Erythroblast (primary cell): ENCODE measurements at regions not wholly inside any gene's neighbourhood (a gene's known extent, or its start where the extent isn't known, plus 50 kb on each side); places are given as distances from the start of the nearest gene placed in this dataset.
"Not testable (repeated sequence)": the region's sequence is repeated elsewhere in the genome, so short reads cannot be mapped to it uniquely, and the experiment has no call there.

Source experiments
- DNase-seq, 2 experiments: peaks; one replicate each; lab custom pipeline; 2025; lab: John Stamatoyannopoulos, UW
- GATA1 ChIP-seq: IDR thresholded peaks from 2 replicates; pipeline ENCODE4 v1.6.1; 2011; ENCODE audit warnings: low read depth, mild to moderate bottlenecking, control low read depth, low read length, moderate library complexity
- POLR2A ChIP-seq: IDR thresholded peaks from 2 replicates; pipeline ENCODE4 v1.6.1; 2011; ENCODE audit warnings: mild to moderate bottlenecking, low read length

DNA sequence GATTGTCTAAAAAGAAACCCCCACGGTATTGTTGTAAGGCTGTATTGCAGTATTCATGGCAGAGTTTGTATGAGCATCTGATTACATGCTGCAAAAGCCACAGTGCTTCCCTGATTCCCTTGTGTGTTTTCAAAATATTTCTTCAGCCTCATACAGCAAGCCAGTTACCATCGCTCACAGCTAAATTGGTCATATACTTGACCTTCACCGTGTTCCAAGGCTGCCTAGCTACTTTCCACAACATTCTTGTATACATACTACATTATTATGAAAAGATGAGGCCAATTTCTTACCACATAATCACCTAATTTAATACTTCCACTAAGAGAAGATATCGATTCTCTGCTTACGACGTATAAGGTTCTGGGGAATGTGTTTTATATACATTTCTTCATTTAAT lies 576.3 kb upstream of the CNTNAP5 start:
- TF ChIP-seq GATA1 (no peak), POLR2A (no peak)
- DNase-seq: no peak

DNA sequence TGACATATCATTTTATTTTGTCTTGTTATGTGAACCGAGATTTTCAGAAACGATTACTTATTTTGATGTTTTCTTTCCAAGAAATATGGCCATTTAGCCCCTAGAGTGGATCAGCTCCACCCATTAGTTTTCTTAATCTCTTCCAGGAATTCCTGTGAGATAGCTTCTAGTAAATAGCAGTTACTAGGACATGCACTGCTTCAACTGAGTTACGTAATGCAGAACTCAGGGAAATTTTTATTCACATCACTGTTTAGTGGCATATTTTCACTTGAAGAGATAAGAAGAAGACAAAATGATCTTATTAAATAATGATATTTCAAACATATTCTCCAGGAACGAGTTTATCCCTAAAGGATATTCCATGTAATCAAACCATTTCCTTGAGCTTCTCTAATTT lies 573.5 kb upstream of the CNTNAP5 start:
- no peak for DNase-seq
- no peak for TF ChIP-seq POLR2A
- TF ChIP-seq GATA1: no peak

DNA sequence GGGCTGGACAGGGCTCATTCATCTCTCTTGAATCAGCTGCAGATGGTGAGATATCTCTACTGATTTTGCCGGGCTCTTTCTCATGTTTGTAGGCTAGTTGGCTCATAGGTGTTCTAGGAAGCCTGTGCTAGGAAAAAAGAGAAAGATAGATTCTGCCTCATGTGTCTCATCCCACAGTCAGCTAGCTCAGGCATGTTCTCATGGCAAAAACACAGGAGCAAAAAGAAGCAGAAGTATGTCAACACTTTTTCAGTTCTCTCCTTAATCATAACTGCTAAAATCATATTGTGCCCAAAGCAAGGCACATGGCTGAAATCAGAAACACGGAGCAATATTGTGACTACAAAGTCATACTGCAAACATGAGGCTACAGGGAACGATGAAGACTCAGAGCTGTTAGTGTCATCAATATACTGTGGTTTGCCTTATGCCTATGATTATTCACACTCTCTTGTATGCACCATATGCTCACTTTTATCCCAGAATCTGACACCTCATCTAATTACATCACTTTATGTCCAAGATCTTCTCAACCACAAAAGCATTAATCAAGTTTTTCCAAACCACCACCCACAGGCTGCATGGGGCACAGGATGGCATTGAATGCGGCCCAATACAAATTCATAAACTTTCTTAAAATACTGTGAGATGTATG lies 571.9 kb upstream of the CNTNAP5 start:
- DNase-seq: no peak
- no peak for TF ChIP-seq GATA1
- no peak for TF ChIP-seq POLR2A

- TF ChIP-seq POLR2A (no peak), GATA1 (no peak)
- no peak for DNase-seq
These were observed 571.3 kb upstream of the CNTNAP5 start for GRCh38 chr2:123453772-123454171.

DNA sequence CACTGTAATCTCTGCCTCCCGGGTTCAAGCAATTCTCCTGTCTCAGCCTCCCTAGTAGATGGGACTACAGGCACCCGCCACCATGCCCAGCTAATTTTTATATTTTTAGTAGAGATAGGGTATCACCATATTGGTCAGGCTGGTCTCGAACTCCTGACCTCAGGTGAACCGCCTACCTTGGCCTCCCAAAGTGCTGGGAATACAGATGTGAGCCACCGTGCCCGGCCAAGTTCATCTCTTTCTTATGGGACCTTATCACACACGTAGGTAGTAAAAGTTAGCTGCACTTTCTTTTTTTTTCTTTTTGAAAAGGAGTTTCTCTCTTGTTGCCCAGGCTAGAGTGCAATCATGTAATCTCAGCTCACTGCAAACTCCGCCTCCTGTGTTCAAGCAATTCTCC lies 569.9 kb upstream of the CNTNAP5 start:
- not testable (repeated sequence) for DNase-seq

DNA sequence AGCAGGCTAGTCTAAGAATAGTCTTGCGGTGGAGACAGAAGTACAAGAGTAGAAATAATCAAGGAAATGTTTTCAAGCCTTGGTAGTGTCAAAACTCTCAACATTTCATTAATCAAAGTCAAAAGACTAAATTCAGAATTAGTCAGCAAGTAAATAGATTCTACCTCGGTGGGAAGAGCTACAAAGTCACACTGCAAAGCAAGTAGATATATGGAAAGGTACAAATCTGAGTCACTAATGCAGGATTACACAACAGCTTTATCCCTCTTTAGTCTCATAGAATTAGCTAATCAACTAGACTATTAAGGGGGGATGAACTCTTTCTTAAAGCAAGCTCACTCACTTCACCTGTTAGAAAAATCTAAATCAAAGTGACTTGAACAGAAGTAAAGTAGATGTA lies 568.7 kb upstream of the CNTNAP5 start:
- no peak for DNase-seq
- TF ChIP-seq POLR2A (no peak), GATA1 (no peak)

DNA sequence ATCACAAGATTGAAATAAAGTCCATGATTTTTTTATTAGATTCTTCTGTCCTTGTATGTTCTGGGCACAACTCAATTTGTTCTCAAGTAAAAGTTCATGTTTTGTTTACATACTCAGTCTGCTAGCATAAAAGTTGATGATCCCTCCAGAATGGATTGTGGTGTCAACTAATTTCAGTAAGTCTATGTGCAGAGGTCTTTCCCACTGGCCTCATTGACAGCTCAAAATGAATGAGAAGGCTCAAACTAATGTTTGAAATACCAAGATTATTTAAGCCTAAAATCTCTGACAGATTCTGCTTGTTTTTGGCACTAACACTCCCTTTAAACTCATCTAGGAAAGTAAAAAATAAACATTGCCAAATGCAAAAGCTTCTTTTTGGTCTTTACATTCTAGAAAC lies 561.2 kb upstream of the CNTNAP5 start:
- TF ChIP-seq POLR2A: no peak
- TF ChIP-seq GATA1: no peak
- no peak for DNase-seq

DNA sequence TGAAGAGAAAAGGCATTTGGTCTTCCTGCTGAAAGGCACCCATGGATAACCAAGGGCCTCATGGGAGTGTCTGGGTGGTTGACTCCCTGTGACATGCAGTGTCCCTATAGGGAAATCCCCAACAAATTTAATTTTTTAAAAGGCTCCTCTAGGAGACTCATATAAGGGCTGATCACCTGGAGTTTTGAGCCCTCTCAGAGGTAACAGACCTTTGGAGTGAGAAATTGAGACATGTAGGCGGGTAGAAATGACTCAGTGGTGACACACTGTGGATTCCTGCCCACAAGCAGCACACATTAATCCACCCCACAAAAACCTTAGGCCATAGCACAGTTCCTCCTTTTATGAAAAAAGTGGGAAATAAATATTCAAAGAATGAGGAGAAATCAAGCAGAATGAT lies 557.0 kb upstream of the CNTNAP5 start:
- TF ChIP-seq POLR2A (no peak), GATA1 (no peak)
- DNase-seq: no peak

DNA sequence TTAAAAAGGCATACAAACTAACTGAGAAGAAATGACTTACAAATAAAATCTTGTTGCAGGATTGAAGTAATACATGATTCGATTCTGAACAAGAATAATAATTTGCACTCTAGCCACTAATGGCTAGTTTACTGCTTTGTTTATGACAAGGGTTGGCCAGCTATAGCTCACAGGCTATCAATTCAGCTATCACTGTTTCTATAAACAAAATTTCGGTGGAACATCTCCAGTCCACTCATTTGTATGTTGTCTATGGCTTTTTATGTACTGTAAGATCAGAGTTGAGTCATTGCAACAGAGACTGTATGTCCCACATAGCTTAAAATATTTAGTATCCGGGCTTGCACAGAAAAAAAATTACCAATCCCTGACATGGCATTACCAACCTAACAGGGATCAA lies 543.7 kb upstream of the CNTNAP5 start:
- DNase-seq: no peak
- TF ChIP-seq GATA1: no peak
- no peak for TF ChIP-seq POLR2A

- DNase-seq: no peak
These were observed 540.0 kb upstream of the CNTNAP5 start for GRCh38 chr2:123485056-123485455.

GRCh38 chr2:123493687-123494086 lies 531.4 kb upstream of the CNTNAP5 start:
- TF ChIP-seq POLR2A: no peak
- TF ChIP-seq GATA1: no peak
- no peak for DNase-seq

More at GRCh38 chr2:123485056-123485455, 540.0 kb upstream of the CNTNAP5 start:
- TF ChIP-seq POLR2A (no peak), GATA1 (no peak)

- no peak for DNase-seq
- TF ChIP-seq POLR2A: no peak
- no peak for TF ChIP-seq GATA1
These were observed 529.8 kb upstream of the CNTNAP5 start for GRCh38 chr2:123495241-123495640.

- no peak for DNase-seq
- TF ChIP-seq GATA1: no peak
- TF ChIP-seq POLR2A: no peak
These were observed 524.7 kb upstream of the CNTNAP5 start for GRCh38 chr2:123500346-123500745.

GRCh38 chr2:123500988-123501387 lies 524.1 kb upstream of the CNTNAP5 start:
- TF ChIP-seq GATA1 (no peak), POLR2A (no peak)

DNA sequence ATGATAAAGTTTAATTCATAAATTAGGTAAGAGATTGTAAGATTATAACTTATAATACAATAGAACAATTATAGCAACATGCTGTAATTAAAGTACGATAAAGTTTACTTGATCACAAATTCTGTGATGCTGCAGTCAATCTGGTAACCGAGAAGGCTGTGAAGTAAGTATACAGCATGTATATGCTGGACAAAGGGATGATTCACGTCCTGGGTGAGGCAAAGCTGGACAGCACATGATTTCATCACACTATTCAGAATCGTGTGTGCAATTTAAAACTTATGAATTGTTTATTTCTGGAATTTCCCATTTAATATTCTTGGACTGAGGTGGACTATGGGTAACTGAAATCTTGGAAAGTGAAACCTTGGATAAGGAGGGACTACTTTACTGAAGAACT lies 522.2 kb upstream of the CNTNAP5 start:
- no peak for TF ChIP-seq GATA1
- no peak for TF ChIP-seq POLR2A
- no peak for DNase-seq

More at GRCh38 chr2:123500988-123501387, 524.1 kb upstream of the CNTNAP5 start:
- DNase-seq: no peak

DNA sequence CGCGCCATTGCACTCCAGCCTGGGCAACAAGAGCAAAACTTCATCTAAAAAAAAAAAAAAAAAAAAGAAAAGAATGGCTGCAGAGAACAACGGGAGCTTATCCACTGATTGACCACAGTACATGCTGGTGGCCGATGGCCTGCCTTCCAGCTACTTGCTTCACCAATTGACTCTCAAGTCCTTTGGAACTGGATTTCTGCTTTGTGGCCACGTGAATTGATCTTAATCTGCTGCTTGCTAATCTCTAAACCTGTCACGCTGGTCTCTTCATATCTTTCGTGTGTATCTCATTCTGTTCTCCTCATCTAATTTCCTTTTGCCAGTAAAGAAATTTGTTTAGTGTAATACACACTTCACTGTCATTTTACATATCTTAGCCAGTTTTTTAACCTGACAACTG lies 512.5 kb upstream of the CNTNAP5 start:
- TF ChIP-seq POLR2A: no peak
- TF ChIP-seq GATA1: no peak
- no peak for DNase-seq
